PFSK-1 (cell line): ENCODE measurements at regions not wholly inside any gene's neighbourhood (a gene's known extent, or its start where the extent isn't known, plus 50 kb on each side); places are given as distances from the start of the nearest gene placed in this dataset.

Experiments
- FOXP2 ChIP-seq: optimal IDR thresholded peaks from 2 replicates; pipeline ENCODE3; 2011; ENCODE audit warnings: borderline replicate concordance, control low read depth, inconsistent platforms; ENCODE audit not compliant: insufficient read depth; ENCODE audit errors: extremely low read length, extremely low read depth
- POLR2AphosphoS5 ChIP-seq: IDR thresholded peaks from 2 replicates; pipeline ENCODE4 v1.6.1; 2012; ENCODE audit warnings: low read depth, mild to moderate bottlenecking, control low read depth, low read length, moderate library complexity
- REST ChIP-seq, 2 experiments: IDR thresholded peaks; 2 replicates each; pipeline versions ENCODE4 v1.6.1 to v1.8.0; 2011 to 2012; ENCODE audit warnings: low read depth in 2 of 2, low read length in 2 of 2, control low read depth in 1 of 2, inconsistent platforms in 1 of 2, mild to moderate bottlenecking in 1 of 2, moderate library complexity in 1 of 2; ENCODE audit not compliant: insufficient read depth in 1 of 2
- SIN3A ChIP-seq: IDR thresholded peaks from 2 replicates; pipeline ENCODE4 v1.6.1; 2012; ENCODE audit warnings: mild to moderate bottlenecking, low read length, moderate library complexity, borderline replicate concordance; ENCODE audit not compliant: insufficient read depth
- TAF1 ChIP-seq: IDR thresholded peaks from 2 replicates; pipeline ENCODE4 v1.6.1; 2012; ENCODE audit warnings: low read length, control low read depth, borderline replicate concordance; ENCODE audit not compliant: insufficient read depth

GRCh38 chr11:133716602-133717001, 128.7 kb downstream of the SPATA19 start:
- TF ChIP-seq TAF1 (no peak), POLR2AphosphoS5 (no peak), REST (IDR thresholded peaks at IDR 0.05; ENCODE audit: insufficient read depth in 1 of 2, low read depth in 2 of 2, low read length in 2 of 2) (no peak), SIN3A (no peak), FOXP2 (no peak)
